ENCODE measurements at regions not wholly inside any gene's neighbourhood (a gene's known extent, or its start where the extent isn't known, plus 50 kb on each side); places are given as distances from the start of the nearest gene placed in this dataset.

GRCh38 chr5:153236319-153236718 lies 254.2 kb upstream of the GRIA1 start:
- H4K5ac ChIP-seq (ENCODE audit: insufficient read length, low read depth, low read length): no peak overlapping the region
- no peak for TF ChIP-seq KDM1A (IDR thresholded peaks at IDR 0.05; ENCODE audit: borderline replicate concordance, low read length)

More at GRCh38 chr5:153236319-153236718, 254.2 kb upstream of the GRIA1 start:
- ChIA-PET POLR2A (ENCODE audit: partially characterized antibody) (no interaction called here), CTCF (ENCODE audit: partially characterized antibody) (no interaction called here)
- Histone ChIP-seq H2AK5ac (ENCODE audit: low read depth, low read length) (no peak overlapping the region), H3K4ac (replicated peaks; ENCODE audit: insufficient read length, low read depth, low read length) (no peak overlapping the region), H2BK5ac (ENCODE audit: low read depth, low read length) (no peak overlapping the region), H3K79me2 (ENCODE audit: control insufficient read depth in 1 of 2, insufficient read depth in 2 of 2, low read length in 2 of 2) (no peaks in the 10 kb centered on the region), H3K14ac (ENCODE audit: insufficient read length) (no peak overlapping the region), H3K4me3 (ENCODE audit: extremely low read depth in 1 of 4, insufficient read depth in 2 of 4, low read depth in 3 of 4, low read length in 4 of 4) (no peak overlapping the region), H4K8ac (ENCODE audit: extremely low read depth, insufficient read depth, low read length) (no peak overlapping the region), H2BK20ac (ENCODE audit: low read length) (no peak overlapping the region), H3K79me1 (ENCODE audit: low read depth, low read length) (no peaks in the 10 kb centered on the region), H3K4me2 (ENCODE audit: insufficient read depth in 1 of 2, low read depth in 2 of 2, low read length in 2 of 2) (no peak overlapping the region), H3K27me3 (replicated peaks in 1 of 4; ENCODE audit: control insufficient read depth in 3 of 4, extremely low read depth in 1 of 4, insufficient read depth in 3 of 4, low read length in 3 of 4) (no peaks in the 10 kb centered on the region), H3K9ac (replicated peaks in 1 of 4; ENCODE audit: extremely low read depth in 1 of 4, low read depth in 3 of 4, low read length in 3 of 4) (no peak overlapping the region), H3K4me1 (replicated peaks in 1 of 4; ENCODE audit: control insufficient read depth in 3 of 4, insufficient read depth in 4 of 4, low read length in 3 of 4) (no peaks in the 10 kb centered on the region), H3K56ac (replicated peaks; ENCODE audit: insufficient read length, low read depth, low read length) (no peak overlapping the region), H2BK15ac (ENCODE audit: low read length) (no peak overlapping the region), H3K18ac (ENCODE audit: extremely low read depth, low read length) (no peak overlapping the region), H2AFZ (ENCODE audit: low read length) (no peak overlapping the region), H3K23me2 (ENCODE audit: low read depth, low read length) (no peaks in the 10 kb centered on the region), H4K20me1 (replicated peaks in 1 of 2; ENCODE audit: control insufficient read depth in 1 of 2, insufficient read depth in 2 of 2, low read length in 2 of 2) (no peaks in the 10 kb centered on the region), H4K91ac (replicated peaks; ENCODE audit: insufficient read length, low read length) (no peak overlapping the region), H3K9me3 (ENCODE audit: insufficient read depth in 2 of 2, low read depth in 1 of 2, low read length in 1 of 2) (no peaks in the 10 kb centered on the region), H3K27ac (ENCODE audit: low read depth, low read length) (no peak overlapping the region), H3K23ac (ENCODE audit: insufficient read length) (no peak overlapping the region), H2BK12ac (ENCODE audit: low read depth, low read length) (no peak overlapping the region), H2BK120ac (replicated peaks; ENCODE audit: low read depth, low read length) (no peak overlapping the region), H3K36me3 (ENCODE audit: control insufficient read depth in 2 of 4, insufficient read depth in 4 of 4, low read length in 3 of 4) (no peaks in the 10 kb centered on the region; a peak in 1 of 8 replicates)
- no peak for DNase-seq (ENCODE audit: low read depth in 1 of 2, low spot score in 2 of 2)
- 89% methylated on average over 3 of the region's 3 CpGs; no CpG with 5 or more reads in 1 of the 2 experiments for WGBS, 2 experiments (ENCODE audit: extremely low coverage in 1 of 2, insufficient coverage in 1 of 2, insufficient read length in 1 of 2, insufficient replicate concordance in 2 of 2, low coverage in 1 of 2, low lambda C conversion rate in 2 of 2, missing lambda C conversion rate in 1 of 2)
- no peak for FAIRE-seq
